MM.1S (cell line): ENCODE measurements at regions not wholly inside any gene's neighbourhood (a gene's known extent, or its start where the extent isn't known, plus 50 kb on each side); places are given as distances from the start of the nearest gene placed in this dataset.
"Not testable (repeated sequence)": the region's sequence is repeated elsewhere in the genome, so short reads cannot be mapped to it uniquely, and the experiment has no call there.

Experiments
- DNase-seq: peaks from one replicate; pipeline ENCODE4 v3.0.0-alpha.2; 2015
- H2AFZ ChIP-seq: fragments of 300-600 bp; sonication (generic); 2 replicates; pipeline ENCODE4 v1.6.0; 2016; ENCODE audit warnings: antibody characterized with exemption, low read length
- H3F3A ChIP-seq: fragments of 300-600 bp; sonication (generic); 2 replicates; pipeline ENCODE4 v1.6.1; 2016; ENCODE audit warnings: mild to moderate bottlenecking, antibody characterized with exemption, low read length, moderate library complexity, mixed read lengths; ENCODE audit not compliant: insufficient read depth
- H3K27ac ChIP-seq: fragments of 300-600 bp; sonication (generic); 2 replicates; pipeline ENCODE4 v1.5.1; 2016; ENCODE audit warnings: mild to moderate bottlenecking, low read length
- H3K27me3 ChIP-seq: fragments of 300-600 bp; sonication (generic); replicated peaks from 2 replicates; pipeline ENCODE4 v1.6.0; 2016; ENCODE audit warnings: low read length; ENCODE audit not compliant: insufficient read depth
- H3K36me3 ChIP-seq: fragments of 300-600 bp; sonication (generic); replicated peaks from 2 replicates; pipeline ENCODE4 v1.6.1; 2016; ENCODE audit warnings: mild to moderate bottlenecking, low read length, mixed read lengths; ENCODE audit not compliant: insufficient read depth
- H3K4me1 ChIP-seq: fragments of 300-600 bp; sonication (generic); 2 replicates; pipeline ENCODE4 v1.6.1; 2016; ENCODE audit warnings: low read length, mixed read lengths
- H3K4me2 ChIP-seq: fragments of 300-600 bp; sonication (generic); 2 replicates; pipeline ENCODE4 v1.6.0; 2016; ENCODE audit warnings: low read depth, low read length
- H3K4me3 ChIP-seq: fragments of 300-600 bp; sonication (generic); 2 replicates; pipeline ENCODE4 v1.5.1; 2016; ENCODE audit warnings: low read length, mixed read lengths
- H3K79me2 ChIP-seq: fragments of 300-600 bp; sonication (generic); 2 replicates; pipeline ENCODE4 v1.6.1; 2016; ENCODE audit warnings: mixed run types, low read length, mixed read lengths
- H3K9ac ChIP-seq: fragments of 300-600 bp; sonication (generic); 2 replicates; pipeline ENCODE4 v1.6.1; 2016; ENCODE audit warnings: low read length, mixed read lengths
- H3K9me2 ChIP-seq: fragments of 300-600 bp; sonication (generic); replicated peaks from 2 replicates; pipeline ENCODE4 v1.6.1; 2016; ENCODE audit warnings: mild to moderate bottlenecking, low read length, mixed read lengths; ENCODE audit not compliant: insufficient read depth
- H3K9me3 ChIP-seq: fragments of 300-600 bp; sonication (generic); replicated peaks from 2 replicates; pipeline ENCODE4 v1.6.1; 2016; ENCODE audit warnings: mild to moderate bottlenecking, low read length, mixed read lengths; ENCODE audit not compliant: insufficient read depth
- H4K20me1 ChIP-seq: fragments of 300-600 bp; sonication (generic); 2 replicates; pipeline ENCODE4 v1.6.1; 2016; ENCODE audit warnings: mild to moderate bottlenecking, low read length, moderate library complexity, mixed read lengths; ENCODE audit not compliant: insufficient read depth
- CTCF ChIP-seq: fragments of 300-600 bp; sonication (generic); IDR thresholded peaks from 2 replicates; pipeline ENCODE4 v1.5.1; 2016; ENCODE audit warnings: antibody characterized with exemption, low read length, mixed read lengths
- EZH2 ChIP-seq: fragments of 300-600 bp; sonication (generic); optimal IDR thresholded peaks from 2 replicates; pipeline ENCODE3; 2017; ENCODE audit warnings: low read depth, mild to moderate bottlenecking, antibody characterized with exemption, low read length, mixed read lengths
- EZH2phosphoT487 ChIP-seq: fragments of 300-600 bp; sonication (generic); IDR thresholded peaks from 2 replicates; pipeline ENCODE4 v1.6.1; 2018; ENCODE audit warnings: antibody characterized with exemption, low read length

- H3K36me3 ChIP-seq, H3K9me2 ChIP-seq, H3K4me1 ChIP-seq, H4K20me1 ChIP-seq, H3F3A ChIP-seq, H3K27me3 ChIP-seq, H3K9me3 ChIP-seq: not testable (repeated sequence)
- peak overlapping the region; percentile 37; the same call in 1 of the 2 replicates for H3K4me2 ChIP-seq
- peak overlapping the region; percentile 91 for H3K4me3 ChIP-seq
- peak overlapping the region; percentile 84 for H3K9ac ChIP-seq
- H2AFZ ChIP-seq: peak overlapping the region; percentile 88
- peak; percentile 97 for DNase-seq
- peak overlapping the region; percentile 66; the same call in 1 of the 2 replicates for H3K27ac ChIP-seq
- peaks cover 40% of the 10 kb centered on the region for H3K79me2 ChIP-seq
These were observed 79.0 kb upstream of the METTL9 start for GRCh38 chr16:21520134-21521047.

- not testable (repeated sequence) for H2AFZ ChIP-seq, H3K9ac ChIP-seq, DNase-seq, H3K9me2 ChIP-seq, H3K36me3 ChIP-seq, H4K20me1 ChIP-seq, H3F3A ChIP-seq, H3K27me3 ChIP-seq, H3K4me3 ChIP-seq, H3K4me2 ChIP-seq, H3K4me1 ChIP-seq, H3K27ac ChIP-seq, H3K9me3 ChIP-seq
- peaks cover 34% of the 10 kb centered on the region for H3K79me2 ChIP-seq
These were observed 78.4 kb upstream of the METTL9 start for GRCh38 chr16:21521048-21521389.

GRCh38 chr16:21521390-21522143 lies 77.8 kb upstream of the METTL9 start:
- H3K4me3 ChIP-seq, DNase-seq, H4K20me1 ChIP-seq, H3K4me2 ChIP-seq, H3K9me3 ChIP-seq, H3F3A ChIP-seq, H3K27me3 ChIP-seq, H2AFZ ChIP-seq, H3K36me3 ChIP-seq, H3K27ac ChIP-seq, H3K9me2 ChIP-seq, H3K9ac ChIP-seq, H3K4me1 ChIP-seq: not testable (repeated sequence)
- H3K79me2 ChIP-seq: peaks cover 29% of the 10 kb centered on the region

- H3K27me3 ChIP-seq, H2AFZ ChIP-seq, H3K27ac ChIP-seq, H3K4me2 ChIP-seq, H3K36me3 ChIP-seq, H4K20me1 ChIP-seq, H3K9me3 ChIP-seq, H3K4me3 ChIP-seq, H3F3A ChIP-seq, DNase-seq, H3K4me1 ChIP-seq, H3K9me2 ChIP-seq, H3K9ac ChIP-seq: not testable (repeated sequence)
- H3K79me2 ChIP-seq: peaks cover 21% of the 10 kb centered on the region
These were observed 76.5 kb upstream of the METTL9 start for GRCh38 chr16:21522846-21523245.

- Histone ChIP-seq H3K4me1 (no peaks in the 10 kb centered on the region), H3F3A (no peaks in the 10 kb centered on the region), H4K20me1 (no peaks in the 10 kb centered on the region), H3K36me3 (no peaks in the 10 kb centered on the region), H3K4me2 (no peak overlapping the region), H3K9me3 (no peaks in the 10 kb centered on the region), H2AFZ (no peak overlapping the region), H3K4me3 (no peak overlapping the region), H3K9ac (no peak overlapping the region), H3K79me2 (peaks cover 14% of the 10 kb centered on the region), H3K27me3 (peaks cover 9% of the 10 kb centered on the region; the same call in 1 of the 2 replicates), H3K9me2 (no peaks in the 10 kb centered on the region), H3K27ac (no peak overlapping the region)
- no peak for DNase-seq
- TF ChIP-seq EZH2 (no peak), CTCF (no peak), EZH2phosphoT487 (no peak)
These were observed 75.8 kb upstream of the METTL9 start for GRCh38 chr16:21523411-21524067.
